OCI-LY1 (cell line): ENCODE measurements at regions not wholly inside any gene's neighbourhood (a gene's known extent, or its start where the extent isn't known, plus 50 kb on each side); places are given as distances from the start of the nearest gene placed in this dataset.

Source experiments
- H2AFZ ChIP-seq: fragments of 200-600 bp; sonication (generic), shearing (Covaris generic); 2 replicates; pipeline ENCODE4 v1.6.0; 2014; ENCODE audit warnings: antibody characterized with exemption, mild to moderate bottlenecking, low read length
- H3F3A ChIP-seq: fragments of 200-600 bp; sonication (generic), shearing (Covaris generic); 2 replicates; pipeline ENCODE4 v1.6.0; 2014; ENCODE audit warnings: mild to moderate bottlenecking, antibody characterized with exemption, low read length, moderate library complexity; ENCODE audit not compliant: insufficient read depth
- H3K27ac ChIP-seq: fragments of 200-600 bp; sonication (generic); 2 replicates; pipeline ENCODE4 v1.5.1; 2014; ENCODE audit warnings: low read length, mixed run types, mild to moderate bottlenecking, low read depth; ENCODE audit not compliant: poor library complexity, severe bottlenecking
- H3K27me3 ChIP-seq: fragments of 200-600 bp; sonication (generic); 2 replicates; pipeline ENCODE4 v1.6.0; 2014; ENCODE audit warnings: antibody characterized with exemption, mild to moderate bottlenecking, low read length, moderate library complexity; ENCODE audit not compliant: insufficient read depth
- H3K36me3 ChIP-seq: fragments of 200-600 bp; sonication (generic); 2 replicates; pipeline ENCODE4 v1.6.1; 2014; ENCODE audit warnings: mild to moderate bottlenecking, antibody characterized with exemption, low read length, moderate library complexity, mixed read lengths; ENCODE audit not compliant: insufficient read depth
- H3K4me1 ChIP-seq: fragments of 200-600 bp; sonication (generic); 2 replicates; pipeline ENCODE4 v1.5.1; 2014; ENCODE audit warnings: mild to moderate bottlenecking, low read length, moderate library complexity; ENCODE audit not compliant: insufficient read depth, severe bottlenecking
- H3K4me2 ChIP-seq: fragments of 200-600 bp; sonication (generic), shearing (Covaris generic); 2 replicates; pipeline ENCODE4 v1.6.1; 2014; ENCODE audit warnings: low read length
- H3K4me3 ChIP-seq: fragments of 200-600 bp; sonication (generic); 2 replicates; pipeline ENCODE4 v1.5.1; 2014; ENCODE audit warnings: low read length, low read depth, mild to moderate bottlenecking, mixed read lengths; ENCODE audit not compliant: poor library complexity, severe bottlenecking
- H3K79me2 ChIP-seq: fragments of 200-600 bp; shearing (Covaris generic); 2 replicates; pipeline ENCODE4 v1.6.1; 2016; ENCODE audit warnings: mixed run types, low read length, mixed read lengths; ENCODE audit not compliant: insufficient read depth
- H3K9ac ChIP-seq: fragments of 200-600 bp; sonication (generic), shearing (Covaris generic); 2 replicates; pipeline ENCODE4 v1.6.1; 2014; ENCODE audit warnings: mild to moderate bottlenecking, low read length, mixed read lengths
- H3K9me2 ChIP-seq: fragments of 200-600 bp; sonication (generic), shearing (Covaris generic); 2 replicates; pipeline ENCODE4 v1.6.1; 2014; ENCODE audit warnings: low read depth, mild to moderate bottlenecking, low read length, mixed read lengths
- H3K9me3 ChIP-seq: fragments of 200-600 bp; shearing (Covaris generic); 2 replicates; pipeline ENCODE4 v1.6.1; 2014; ENCODE audit warnings: low read length, mixed read lengths
- H4K20me1 ChIP-seq: fragments of 200-600 bp; sonication (generic), shearing (Covaris generic); 2 replicates; pipeline ENCODE4 v1.6.0; 2016; ENCODE audit warnings: mild to moderate bottlenecking, low read length; ENCODE audit not compliant: insufficient read depth
- CTCF ChIP-seq: fragments of 200-600 bp; sonication (generic), shearing (Covaris generic); IDR thresholded peaks from 2 replicates; pipeline ENCODE4 v1.5.1; 2017; ENCODE audit warnings: mild to moderate bottlenecking, antibody characterized with exemption, low read length, moderate library complexity, mixed read lengths
- EZH2 ChIP-seq: fragments of 200-600 bp; sonication (generic), shearing (Covaris generic); IDR thresholded peaks from 2 replicates; pipeline ENCODE4 v1.8.0; 2017; ENCODE audit warnings: borderline replicate concordance, mixed run types, mild to moderate bottlenecking, antibody characterized with exemption, low read length, moderate library complexity, mixed read lengths

GRCh38 chr14:65335411-65335947, 77.1 kb upstream of the FUT8 start:
- Histone ChIP-seq H3K79me2 (no peaks in the 10 kb centered on the region), H2AFZ (no peak overlapping the region), H3K4me3 (no peak overlapping the region), H3K9me3 (no peaks in the 10 kb centered on the region), H4K20me1 (no peaks in the 10 kb centered on the region), H3K4me2 (no peak overlapping the region), H3F3A (no peaks in the 10 kb centered on the region), H3K27ac (no peak overlapping the region), H3K4me1 (peaks cover 34% of the 10 kb centered on the region), H3K27me3 (no peaks in the 10 kb centered on the region), H3K36me3 (no peaks in the 10 kb centered on the region), H3K9ac (no peak overlapping the region), H3K9me2 (no peaks in the 10 kb centered on the region)
- TF ChIP-seq CTCF, result no peak
- TF ChIP-seq EZH2, result no peak

GRCh38 chr14:65336191-65336591, 76.3 kb upstream of the FUT8 start:
- TF ChIP-seq CTCF, result no peak
- TF ChIP-seq EZH2, result no peak
- Histone ChIP-seq H3K9me2 (no peaks in the 10 kb centered on the region), H4K20me1 (no peaks in the 10 kb centered on the region), H3K4me2 (no peak overlapping the region), H3K79me2 (no peaks in the 10 kb centered on the region), H2AFZ (no peak overlapping the region), H3K27ac (no peak overlapping the region), H3K9ac (no peak overlapping the region), H3K9me3 (no peaks in the 10 kb centered on the region), H3K4me1 (peaks cover 30% of the 10 kb centered on the region), H3F3A (no peaks in the 10 kb centered on the region), H3K4me3 (no peak overlapping the region), H3K27me3 (no peaks in the 10 kb centered on the region), H3K36me3 (no peaks in the 10 kb centered on the region)

DNA sequence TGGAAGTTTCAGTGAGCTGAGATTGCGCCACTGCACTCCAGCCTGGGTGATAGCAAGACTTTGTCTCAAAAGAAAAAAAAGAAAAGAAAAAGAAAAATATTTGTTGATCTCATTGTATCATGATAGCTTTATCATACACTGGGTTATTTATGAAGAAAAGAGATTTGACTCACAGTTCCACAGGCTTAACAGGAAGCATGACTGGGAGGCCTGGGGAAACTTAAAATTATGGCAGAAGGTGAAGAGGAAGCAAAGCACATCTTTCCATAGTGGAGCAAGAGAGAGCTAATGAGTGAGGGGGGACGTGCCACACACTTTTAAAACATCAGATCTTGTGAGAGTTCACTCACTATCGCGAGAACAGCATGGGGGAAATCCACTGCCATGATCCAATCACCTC, 72.7 kb upstream of the FUT8 start:
- no peak overlapping the region for H3K27ac ChIP-seq
- H3K9me2 ChIP-seq, result no peaks in the 10 kb centered on the region
- no peak overlapping the region for H2AFZ ChIP-seq
- H3K4me3 ChIP-seq, result no peak overlapping the region
- H4K20me1 ChIP-seq, result no peaks in the 10 kb centered on the region
- no peak overlapping the region for H3K4me2 ChIP-seq
- peaks cover 6% of the 10 kb centered on the region for H3K4me1 ChIP-seq
- H3K9ac ChIP-seq, result no peak overlapping the region
- no peaks in the 10 kb centered on the region for H3K27me3 ChIP-seq
- H3K79me2 ChIP-seq, result no peaks in the 10 kb centered on the region
- TF ChIP-seq EZH2 (no peak), CTCF (no peak)
- no peaks in the 10 kb centered on the region for H3K36me3 ChIP-seq
- H3K9me3 ChIP-seq, result no peaks in the 10 kb centered on the region
- no peaks in the 10 kb centered on the region for H3F3A ChIP-seq
